Spleen (tissue), 11 donors: ENCODE measurements at regions not wholly inside any gene's neighbourhood (a gene's known extent, or its start where the extent isn't known, plus 50 kb on each side); places are given as distances from the start of the nearest gene placed in this dataset.

Source experiments
- DNase-seq: peaks from one replicate; pipeline ENCODE4 v3.0.0-alpha.2; 2020
- H3K27ac ChIP-seq, 8 donors: fragments of 200-600 bp; sonication (generic) in 7 of 8; 1 replicate in 4 of 8; 2 replicates in 4 of 8; pipeline versions ENCODE4 v1.5.0 to v1.8.0; 2016 to 2021; ENCODE audit warnings: inconsistent platforms in 4 of 8, mild to moderate bottlenecking in 4 of 8, moderate library complexity in 1 of 8
- H3K27me3 ChIP-seq, 7 donors: fragments of 200-600 bp; sonication (generic) in 6 of 7; replicated peaks in 1 of 7; 1 replicate in 4 of 7; 2 replicates in 3 of 7; pipeline versions ENCODE4 v1.5.0 to v1.8.0; 2016 to 2021; ENCODE audit warnings: inconsistent platforms in 3 of 7, mild to moderate bottlenecking in 1 of 7
- H3K36me3 ChIP-seq, 6 donors: fragments of 200-600 bp; sonication (generic) in 5 of 6; 1 replicate in 4 of 6; 2 replicates in 2 of 6; pipeline versions ENCODE4 v1.5.0 to v1.8.0; 2016 to 2021; ENCODE audit warnings: inconsistent platforms in 2 of 6
- H3K4me1 ChIP-seq, 6 donors: fragments of 200-600 bp; sonication (generic) in 5 of 6; 1 replicate in 3 of 6; 2 replicates in 3 of 6; pipeline versions ENCODE4 v1.5.0 to v1.8.0; 2016 to 2021; ENCODE audit warnings: inconsistent platforms in 3 of 6
- H3K4me3 ChIP-seq, 8 donors: fragments of 200-600 bp; sonication (generic) in 7 of 8; 1 replicate in 4 of 8; 2 replicates in 4 of 8; pipeline versions ENCODE4 v1.5.0 to v1.8.0; 2016 to 2021; ENCODE audit warnings: inconsistent platforms in 4 of 8, mild to moderate bottlenecking in 4 of 8, moderate library complexity in 2 of 8
- H3K9me3 ChIP-seq, 8 donors: fragments of 200-600 bp; sonication (generic) in 7 of 8; 1 replicate in 4 of 8; 2 replicates in 4 of 8; pipeline versions ENCODE4 v1.5.0 to v1.8.0; 2016 to 2021; ENCODE audit warnings: inconsistent platforms in 4 of 8
- POLR2A ChIP-seq, 3 donors: fragments of 450-650 bp; IDR thresholded peaks; one replicate each; pipeline ENCODE4 v1.5.1; 2017; ENCODE audit warnings: antibody characterized with exemption in 3 of 3, mild to moderate bottlenecking in 1 of 3
- POLR2AphosphoS5 ChIP-seq, 3 donors: sonication (generic); formaldehyde crosslinking; IDR thresholded peaks; one replicate each; pipeline ENCODE4 v1.5.1; 2017; ENCODE audit warnings: antibody characterized with exemption in 3 of 3
- WGBS, 5 donors: extraction: QIAGEN DNeasy Blood & Tissue Kit in 3 of 5; methylation state at CpG; one replicate each; pipeline versions ENCODE4 v1.1.5 to v1.1.7; 2013 to 2018; 5-methylcytosine and 5-hydroxymethylcytosine counted together
- intact Hi-C: fragments of 100-400 bp; cut with DNase I; formaldehyde crosslinking; loops from one replicate; pipeline ENCODE4 v1.15.0; 2023; ENCODE audit warnings: low total_unique reads
- TF ChIP-seq, protein P1 (sequence below), 11 experiments: fragments of 200-600 bp in 7 of 11; fragments of 450-650 bp in 4 of 11; sonication (generic) in 4 of 11; IDR thresholded peaks in 8 of 11; conservative IDR thresholded peaks in 3 of 11; 1 replicate in 7 of 11; 2 replicates in 4 of 11; pipeline versions ENCODE4 v1.4.0 to v1.8.0; 2016 to 2021; ENCODE audit warnings: antibody characterized with exemption in 11 of 11, inconsistent platforms in 4 of 11, mild to moderate bottlenecking in 1 of 11
- donor health status: healthy with polysubstance abuse.
- donor health status: DM: no; HTN: no; CAD: no; lungs with moderate emphysema.
- donor health status: DM: no; HTN: no; CAD: no.
- donor health status: Bipolar disorder and iron deficiency.
- donor health status: healthy.
- donor health status: DM: no; HTN: no; CAD: no.
- donor health status: DM: yes; HTN: yes; CAD: no.

GRCh38 chr13:47621931-47622330 lies 379.1 kb downstream of the SUCLA2 start:
- Histone ChIP-seq H3K9me3 (peaks cover 0 to 20% (median 12%) of the 10 kb centered on the region in 8 donors), H3K27ac (no peak overlapping the region), H3K4me3 (no peak overlapping the region), H3K4me1 (no peaks in the 10 kb centered on the region), H3K27me3 (peaks cover 0 to 5% (median 0%) of the 10 kb centered on the region in 7 donors), H3K36me3 (no peaks in the 10 kb centered on the region)
- intact Hi-C loops = no loop called here
- TF ChIP-seq, protein P1, sequence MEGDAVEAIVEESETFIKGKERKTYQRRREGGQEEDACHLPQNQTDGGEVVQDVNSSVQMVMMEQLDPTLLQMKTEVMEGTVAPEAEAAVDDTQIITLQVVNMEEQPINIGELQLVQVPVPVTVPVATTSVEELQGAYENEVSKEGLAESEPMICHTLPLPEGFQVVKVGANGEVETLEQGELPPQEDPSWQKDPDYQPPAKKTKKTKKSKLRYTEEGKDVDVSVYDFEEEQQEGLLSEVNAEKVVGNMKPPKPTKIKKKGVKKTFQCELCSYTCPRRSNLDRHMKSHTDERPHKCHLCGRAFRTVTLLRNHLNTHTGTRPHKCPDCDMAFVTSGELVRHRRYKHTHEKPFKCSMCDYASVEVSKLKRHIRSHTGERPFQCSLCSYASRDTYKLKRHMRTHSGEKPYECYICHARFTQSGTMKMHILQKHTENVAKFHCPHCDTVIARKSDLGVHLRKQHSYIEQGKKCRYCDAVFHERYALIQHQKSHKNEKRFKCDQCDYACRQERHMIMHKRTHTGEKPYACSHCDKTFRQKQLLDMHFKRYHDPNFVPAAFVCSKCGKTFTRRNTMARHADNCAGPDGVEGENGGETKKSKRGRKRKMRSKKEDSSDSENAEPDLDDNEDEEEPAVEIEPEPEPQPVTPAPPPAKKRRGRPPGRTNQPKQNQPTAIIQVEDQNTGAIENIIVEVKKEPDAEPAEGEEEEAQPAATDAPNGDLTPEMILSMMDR (IDR thresholded peaks at IDR 0.05 in 8 of 11, conservative IDR thresholded peaks at IDR 0.05 in 3 of 11) = no peak
- TF ChIP-seq POLR2AphosphoS5 (IDR thresholded peaks at IDR 0.05) (no peak), POLR2A (IDR thresholded peaks at IDR 0.05) (no peak)
- WGBS, 5 donors = 55 to 75% (median 62%) methylated on average over 1 of the region's 1 CpG
- DNase-seq = no peak

GRCh38 chr13:47611664-47612288 lies 389.3 kb downstream of the SUCLA2 start:
- no peaks in the 10 kb centered on the region for H3K36me3 ChIP-seq
- H3K9me3 ChIP-seq = peaks cover 0 to 11% (median 1%) of the 10 kb centered on the region in 8 donors
- WGBS, 5 donors = 85 to 100% (median 93%) methylated on average over 1 of the region's 1 CpG
- no peak for DNase-seq
- H3K4me3 ChIP-seq = no peak overlapping the region
- no peaks in the 10 kb centered on the region for H3K27me3 ChIP-seq
- TF ChIP-seq POLR2A (IDR thresholded peaks at IDR 0.05) (no peak), POLR2AphosphoS5 (IDR thresholded peaks at IDR 0.05) (no peak)
- TF ChIP-seq, protein P1 (IDR thresholded peaks at IDR 0.05 in 8 of 11, conservative IDR thresholded peaks at IDR 0.05 in 3 of 11) = no peak
- no peak overlapping the region for H3K27ac ChIP-seq
- H3K4me1 ChIP-seq = no peaks in the 10 kb centered on the region
- intact Hi-C loops = no loop called here

- 79 to 92% (median 84%) methylated on average over 3 of the region's 3 CpGs for WGBS, 5 donors
- no peak for DNase-seq
- TF ChIP-seq POLR2AphosphoS5 (IDR thresholded peaks at IDR 0.05) = no peak
Measured at GRCh38 chr13:47610687-47611086, 390.4 kb downstream of the SUCLA2 start.

GRCh38 chr13:47603365-47603764 lies 397.7 kb downstream of the SUCLA2 start:
- Histone ChIP-seq H3K4me1 (no peaks in the 10 kb centered on the region), H3K36me3 (no peaks in the 10 kb centered on the region), H3K27me3 (no peaks in the 10 kb centered on the region), H3K4me3 (no peak overlapping the region), H3K9me3 (peaks cover 0 to 21% (median 14%) of the 10 kb centered on the region in 8 donors), H3K27ac (no peak overlapping the region)
- no peak for TF ChIP-seq POLR2A (IDR thresholded peaks at IDR 0.05)
- TF ChIP-seq, protein P1 (IDR thresholded peaks at IDR 0.05 in 8 of 11, conservative IDR thresholded peaks at IDR 0.05 in 3 of 11) = no peak
- TF ChIP-seq POLR2AphosphoS5 (IDR thresholded peaks at IDR 0.05) = no peak
- no peak for DNase-seq
- intact Hi-C loops = no loop called here

More at GRCh38 chr13:47610687-47611086, 390.4 kb downstream of the SUCLA2 start:
- Histone ChIP-seq H3K4me3 (no peak overlapping the region), H3K4me1 (no peaks in the 10 kb centered on the region), H3K9me3 (peaks cover 0 to 17% (median 2%) of the 10 kb centered on the region in 8 donors), H3K36me3 (no peaks in the 10 kb centered on the region), H3K27ac (no peak overlapping the region), H3K27me3 (no peaks in the 10 kb centered on the region)
- intact Hi-C loops = no loop called here
